A549 (cell line): ENCODE measurements at regions not wholly inside any gene's neighbourhood (a gene's known extent, or its start where the extent isn't known, plus 50 kb on each side); places are given as distances from the start of the nearest gene placed in this dataset.

Experiments
- CTCF ChIP-seq: fragments of >200 bp; sonication (Bioruptor Twin); formaldehyde crosslinking; IDR thresholded peaks from 3 replicates; pipeline ENCODE4 v1.5.1; 2016
- ESRRA ChIP-seq: fragments of 150-350 bp; IDR thresholded peaks from 2 replicates; pipeline ENCODE4 v1.6.1; 2014; ENCODE audit warnings: mild to moderate bottlenecking, low read length, borderline replicate concordance
- POLR2A ChIP-seq: IDR thresholded peaks from 2 replicates; pipeline ENCODE4 v1.6.1; 2012; ENCODE audit warnings: mild to moderate bottlenecking, low read length

- TF ChIP-seq ESRRA (no peak), POLR2A (no peak), CTCF (no peak)
These were observed 808.9 kb upstream of the WWC1 start for GRCh38 chr5:167482555-167482954.
